ENCODE measurements at regions not wholly inside any gene's neighbourhood (a gene's known extent, or its start where the extent isn't known, plus 50 kb on each side); places are given as distances from the start of the nearest gene placed in this dataset.
"Not testable (repeated sequence)": the region's sequence is repeated elsewhere in the genome, so short reads cannot be mapped to it uniquely, and the experiment has no call there.

- Histone ChIP-seq H3K27me3 (no peaks in the 10 kb centered on the region), H3K36me3 (no peaks in the 10 kb centered on the region), H3K9me3 (replicated peaks in 1 of 11) (no peaks in the 10 kb centered on the region), H3K27ac (no peak overlapping the region), H3K9ac (no peak overlapping the region), H3K4me3 (no peak overlapping the region), H4K20me1 (no peaks in the 10 kb centered on the region), H3K4me1 (peaks cover 0 to 23% (median 13%) of the 10 kb centered on the region in 10 experiments; a peak in 11 of 20 replicates), H3K4me2 (no peak overlapping the region)
- no peak for TF ChIP-seq Cebpa-rat (IDR thresholded peaks at IDR 0.05)
Measured at GRCh38 chr7:47083476-47084250, 498.2 kb downstream of the TNS3 start.

GRCh38 chr7:47080816-47081215 is 501.1 kb downstream of the TNS3 start:
- Histone ChIP-seq H3K9me3 (replicated peaks in 1 of 11) (no peaks in the 10 kb centered on the region), H3K4me2 (no peak overlapping the region), H3K36me3 (no peaks in the 10 kb centered on the region), H3K4me1 (peaks cover 0 to 2% (median 0%) of the 10 kb centered on the region in 10 experiments; a peak in 2 of 20 replicates), H3K4me3 (no peak overlapping the region), H3K9ac (no peak overlapping the region), H3K27ac (no peak overlapping the region), H3K27me3 (no peaks in the 10 kb centered on the region), H4K20me1 (no peaks in the 10 kb centered on the region)
- TF ChIP-seq Cebpa-rat (IDR thresholded peaks at IDR 0.05): no peak

- H4K20me1 ChIP-seq: no peaks in the 10 kb centered on the region
- no peak overlapping the region for H3K27ac ChIP-seq
- H3K27me3 ChIP-seq: no peaks in the 10 kb centered on the region
- no peaks in the 10 kb centered on the region for H3K36me3 ChIP-seq
- no peak for TF ChIP-seq Cebpa-rat (IDR thresholded peaks at IDR 0.05)
- H3K4me2 ChIP-seq: no peak overlapping the region
- no peak overlapping the region for H3K4me3 ChIP-seq
- H3K9me3 ChIP-seq (replicated peaks in 1 of 11): no peaks in the 10 kb centered on the region
- peaks cover 0 to 7% (median 0%) of the 10 kb centered on the region in 10 experiments; a peak in 2 of 20 replicates for H3K4me1 ChIP-seq
- no peak overlapping the region for H3K9ac ChIP-seq
Measured at GRCh38 chr7:47078241-47078640, 503.7 kb downstream of the TNS3 start.

- Histone ChIP-seq H3K4me2 (no peak overlapping the region), H3K36me3 (no peaks in the 10 kb centered on the region), H3K27me3 (no peaks in the 10 kb centered on the region), H4K20me1 (no peaks in the 10 kb centered on the region), H3K4me3 (no peak overlapping the region), H3K4me1 (peaks cover 0 to 7% (median 0%) of the 10 kb centered on the region in 10 experiments; a peak in 2 of 20 replicates), H3K9me3 (replicated peaks in 1 of 11) (no peaks in the 10 kb centered on the region), H3K27ac (no peak overlapping the region), H3K9ac (no peak overlapping the region)
- TF ChIP-seq Cebpa-rat (IDR thresholded peaks at IDR 0.05): no peak
Measured at GRCh38 chr7:47074702-47075153, 507.2 kb downstream of the TNS3 start.

GRCh38 chr7:47073284-47073683 is 508.6 kb downstream of the TNS3 start:
- Histone ChIP-seq H3K27me3 (no peaks in the 10 kb centered on the region), H3K9ac (no peak overlapping the region), H3K4me3 (no peak overlapping the region), H3K4me1 (peaks cover 0 to 7% (median 0%) of the 10 kb centered on the region in 10 experiments; a peak in 2 of 20 replicates), H3K4me2 (peak overlapping the region in 2 of 11 experiments; percentile 5 to 20; a peak in 1 of 22 replicates), H3K9me3 (replicated peaks in 1 of 11) (no peaks in the 10 kb centered on the region; a peak in 1 of 22 replicates), H4K20me1 (no peaks in the 10 kb centered on the region), H3K27ac (no peak overlapping the region), H3K36me3 (no peaks in the 10 kb centered on the region)
- TF ChIP-seq Cebpa-rat (IDR thresholded peaks at IDR 0.05): no peak

- no peaks in the 10 kb centered on the region; a peak in 1 of 22 replicates for H3K9me3 ChIP-seq (replicated peaks in 1 of 11)
- no peak for TF ChIP-seq Cebpa-rat (IDR thresholded peaks at IDR 0.05)
- no peak overlapping the region for H3K4me2 ChIP-seq
- no peak overlapping the region for H3K27ac ChIP-seq
- no peaks in the 10 kb centered on the region for H3K27me3 ChIP-seq
- H3K4me1 ChIP-seq: peaks cover 0 to 7% (median 0%) of the 10 kb centered on the region in 10 experiments; a peak in 2 of 20 replicates
- H3K36me3 ChIP-seq: no peaks in the 10 kb centered on the region
- no peak overlapping the region for H3K4me3 ChIP-seq
- no peaks in the 10 kb centered on the region for H4K20me1 ChIP-seq
- no peak overlapping the region for H3K9ac ChIP-seq
Measured at GRCh38 chr7:47071866-47072265, 510.0 kb downstream of the TNS3 start.

GRCh38 chr7:47069385-47070076 is 512.4 kb downstream of the TNS3 start:
- TF ChIP-seq Cebpa-rat (IDR thresholded peaks at IDR 0.05): no peak
- Histone ChIP-seq H3K27me3 (no peaks in the 10 kb centered on the region), H3K4me1 (peaks cover 0 to 7% (median 0%) of the 10 kb centered on the region in 10 experiments; a peak in 2 of 20 replicates), H3K4me3 (no peak overlapping the region), H4K20me1 (no peaks in the 10 kb centered on the region), H3K9me3 (replicated peaks in 1 of 11) (no peaks in the 10 kb centered on the region; a peak in 1 of 22 replicates), H3K4me2 (no peak overlapping the region), H3K36me3 (no peaks in the 10 kb centered on the region), H3K27ac (no peak overlapping the region), H3K9ac (no peak overlapping the region)

GRCh38 chr7:47066976-47067614 is 514.8 kb downstream of the TNS3 start:
- Histone ChIP-seq H3K4me3 (no peak overlapping the region), H4K20me1 (no peaks in the 10 kb centered on the region), H3K9me3 (replicated peaks in 1 of 11) (no peaks in the 10 kb centered on the region; a peak in 1 of 22 replicates), H3K27ac (no peak overlapping the region), H3K27me3 (no peaks in the 10 kb centered on the region), H3K4me2 (no peak overlapping the region), H3K9ac (no peak overlapping the region), H3K36me3 (no peaks in the 10 kb centered on the region), H3K4me1 (no peaks in the 10 kb centered on the region)
- no peak for TF ChIP-seq Cebpa-rat (IDR thresholded peaks at IDR 0.05)

GRCh38 chr7:47056731-47057130 is 525.2 kb downstream of the TNS3 start:
- TF ChIP-seq Cebpa-rat (IDR thresholded peaks at IDR 0.05): no peak
- Histone ChIP-seq H3K4me1 (no peaks in the 10 kb centered on the region), H3K36me3 (no peaks in the 10 kb centered on the region), H3K4me2 (no peak overlapping the region), H3K4me3 (no peak overlapping the region), H3K9ac (no peak overlapping the region), H3K9me3 (replicated peaks in 1 of 11) (peaks cover 19 to 28% (median 24%) of the 10 kb centered on the region in 11 experiments), H4K20me1 (no peaks in the 10 kb centered on the region), H3K27ac (no peak overlapping the region), H3K27me3 (no peaks in the 10 kb centered on the region)

GRCh38 chr7:47052541-47053208 is 529.2 kb downstream of the TNS3 start:
- peaks cover 19 to 28% (median 24%) of the 10 kb centered on the region in 11 experiments for H3K9me3 ChIP-seq (replicated peaks in 1 of 11)
- H3K27me3 ChIP-seq, H3K27ac ChIP-seq, H3K36me3 ChIP-seq, H3K4me1 ChIP-seq, H3K9ac ChIP-seq, H4K20me1 ChIP-seq, H3K4me2 ChIP-seq: not testable (repeated sequence)
- H3K4me3 ChIP-seq: peak overlapping the region in 1 of 10 experiments; percentile 37; a peak in 1 of 20 replicates
